Retinal pigment epithelial cell (primary cell): ENCODE measurements at regions not wholly inside any gene's neighbourhood (a gene's known extent, or its start where the extent isn't known, plus 50 kb on each side); places are given as distances from the start of the nearest gene placed in this dataset.

Experiments
- DNase-seq: peaks from one replicate; pipeline ENCODE4 v3.0.0-alpha.2; 2010; ENCODE audit warnings: low read depth
- H3K4me3 ChIP-seq: 2 replicates; pipeline ENCODE4 v1.5.1; 2011; ENCODE audit warnings: mild to moderate bottlenecking, low read length, control low read depth, moderate library complexity
- TF ChIP-seq, protein P1 (sequence below): conservative IDR thresholded peaks from 2 replicates; pipeline ENCODE4 v1.5.1; 2011; ENCODE audit warnings: low read depth, low read length, control low read depth, inconsistent platforms

DNA sequence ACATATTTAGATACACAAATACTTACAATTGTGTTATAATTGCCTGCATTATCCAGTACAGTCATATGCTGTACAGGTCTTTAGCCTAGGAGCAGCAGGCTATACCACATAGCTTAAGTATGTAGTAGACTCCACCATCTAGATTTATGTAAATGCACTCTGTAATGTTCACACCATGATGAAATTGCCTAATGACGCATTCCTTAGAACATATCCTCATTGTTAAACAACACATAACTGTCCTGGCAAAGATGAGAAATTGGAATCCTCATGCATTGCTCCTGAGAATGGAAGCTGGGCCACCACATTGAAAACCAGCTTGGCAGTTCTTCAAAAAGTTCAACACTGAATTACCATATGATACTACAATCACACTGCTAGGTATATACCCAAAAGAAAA, 1002.8 kb upstream of the CELF2 start:
- TF ChIP-seq, protein P1, sequence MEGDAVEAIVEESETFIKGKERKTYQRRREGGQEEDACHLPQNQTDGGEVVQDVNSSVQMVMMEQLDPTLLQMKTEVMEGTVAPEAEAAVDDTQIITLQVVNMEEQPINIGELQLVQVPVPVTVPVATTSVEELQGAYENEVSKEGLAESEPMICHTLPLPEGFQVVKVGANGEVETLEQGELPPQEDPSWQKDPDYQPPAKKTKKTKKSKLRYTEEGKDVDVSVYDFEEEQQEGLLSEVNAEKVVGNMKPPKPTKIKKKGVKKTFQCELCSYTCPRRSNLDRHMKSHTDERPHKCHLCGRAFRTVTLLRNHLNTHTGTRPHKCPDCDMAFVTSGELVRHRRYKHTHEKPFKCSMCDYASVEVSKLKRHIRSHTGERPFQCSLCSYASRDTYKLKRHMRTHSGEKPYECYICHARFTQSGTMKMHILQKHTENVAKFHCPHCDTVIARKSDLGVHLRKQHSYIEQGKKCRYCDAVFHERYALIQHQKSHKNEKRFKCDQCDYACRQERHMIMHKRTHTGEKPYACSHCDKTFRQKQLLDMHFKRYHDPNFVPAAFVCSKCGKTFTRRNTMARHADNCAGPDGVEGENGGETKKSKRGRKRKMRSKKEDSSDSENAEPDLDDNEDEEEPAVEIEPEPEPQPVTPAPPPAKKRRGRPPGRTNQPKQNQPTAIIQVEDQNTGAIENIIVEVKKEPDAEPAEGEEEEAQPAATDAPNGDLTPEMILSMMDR: no peak

DNA sequence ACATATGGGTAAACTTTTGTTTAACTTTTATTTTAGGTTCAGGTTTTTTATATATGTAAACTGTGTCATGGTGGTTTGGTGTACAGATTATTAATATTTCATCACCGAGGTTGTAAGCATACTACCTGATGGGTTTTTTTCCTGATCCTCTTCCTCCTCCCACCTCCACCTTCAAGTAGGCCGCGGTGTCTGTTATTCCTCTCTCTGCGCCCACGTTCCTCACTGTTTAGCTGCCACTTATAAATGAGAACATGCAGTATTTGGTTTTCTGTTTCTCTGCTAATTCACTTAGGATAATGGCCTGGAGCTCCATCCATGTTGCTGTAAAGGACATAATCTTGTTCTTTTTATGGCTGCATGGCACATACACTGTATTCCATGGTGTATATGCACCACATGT, 1000.0 kb upstream of the CELF2 start:
- no peak for DNase-seq
- TF ChIP-seq, protein P1: no peak
- no peak overlapping the region for H3K4me3 ChIP-seq

More for the DNA sequence above, 1002.8 kb upstream of the CELF2 start:
- H3K4me3 ChIP-seq: no peak overlapping the region
- no peak for DNase-seq

DNA sequence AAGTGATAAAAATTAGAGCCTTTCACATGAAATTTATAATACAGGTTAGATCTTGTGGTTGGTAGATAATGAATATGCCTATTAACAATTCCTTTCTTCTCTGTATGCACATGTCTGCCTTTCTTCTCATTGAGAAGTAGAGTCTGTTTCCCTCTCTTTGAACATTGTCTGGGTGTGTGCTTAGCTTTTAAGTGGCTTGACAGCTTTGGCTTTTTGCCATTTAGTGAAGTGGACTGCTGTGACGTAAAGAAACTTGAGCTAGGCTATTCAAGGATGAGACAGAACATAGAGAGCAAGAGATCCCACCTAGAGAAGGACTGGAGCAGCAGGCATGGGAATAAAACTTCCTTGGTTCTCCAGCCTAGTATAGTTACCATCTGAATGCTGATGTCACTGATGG, 996.7 kb upstream of the CELF2 start:
- no peak for DNase-seq
- TF ChIP-seq, protein P1: no peak
- no peak overlapping the region for H3K4me3 ChIP-seq

DNA sequence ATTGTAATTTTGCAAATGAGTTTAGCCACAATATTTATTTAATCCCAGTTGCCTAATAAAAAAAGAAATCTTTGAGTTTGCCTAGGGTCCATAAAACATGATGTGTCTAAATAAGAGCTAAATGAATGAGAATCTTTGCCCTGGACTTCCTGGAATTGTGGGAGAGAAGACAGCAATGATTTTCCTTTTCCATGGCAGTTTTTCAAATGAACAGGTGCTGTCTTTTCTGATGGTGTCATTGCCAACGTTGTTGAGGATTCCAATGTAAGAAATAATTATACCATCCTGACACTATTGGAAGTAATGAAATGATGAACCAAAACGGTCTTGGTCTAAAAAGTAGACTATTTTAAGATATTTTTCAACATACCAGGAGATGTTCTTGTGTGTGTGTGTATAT, 984.7 kb upstream of the CELF2 start:
- DNase-seq: no peak
- H3K4me3 ChIP-seq: no peak overlapping the region
- TF ChIP-seq, protein P1: no peak

DNA sequence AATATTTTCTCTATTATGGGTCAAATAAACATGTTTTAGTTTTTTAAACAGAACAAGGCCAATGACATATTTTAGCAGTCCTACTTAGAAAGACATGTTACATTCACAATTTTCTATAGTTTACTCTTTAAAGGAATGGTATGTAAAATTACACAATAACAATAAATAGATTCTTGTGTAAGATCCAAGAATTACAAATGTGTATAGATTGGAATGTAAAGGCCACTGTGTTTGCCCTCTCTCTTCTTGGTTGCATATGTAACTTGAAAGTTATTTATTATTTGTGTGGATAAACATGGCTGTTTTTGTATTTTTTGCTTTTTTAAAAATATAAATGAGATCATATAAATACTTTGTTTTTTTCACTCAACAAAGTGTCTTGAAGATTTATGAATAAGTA, 979.3 kb upstream of the CELF2 start:
- DNase-seq: no peak
- TF ChIP-seq, protein P1: no peak

DNA sequence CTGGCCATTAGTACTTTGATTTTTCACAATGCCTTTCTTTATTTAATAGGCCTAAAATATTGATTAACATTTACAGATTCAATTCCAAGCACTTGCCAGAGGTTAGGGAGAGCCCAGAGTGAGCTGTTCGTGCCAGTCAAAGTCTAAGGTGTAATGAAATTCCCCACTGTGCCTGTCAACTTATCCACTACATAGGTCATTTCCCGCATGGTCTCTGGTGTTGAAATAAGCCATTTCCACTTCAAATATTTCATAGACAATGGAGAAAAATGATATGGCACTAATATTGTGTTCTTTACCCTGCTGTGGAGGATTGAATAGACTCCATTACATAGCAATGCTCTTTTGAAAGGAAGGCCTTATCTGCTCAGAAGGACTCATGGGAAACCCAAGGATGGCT, 978.1 kb upstream of the CELF2 start:
- DNase-seq: no peak
- TF ChIP-seq, protein P1: no peak
- H3K4me3 ChIP-seq: no peak overlapping the region

More for the DNA sequence above, 979.3 kb upstream of the CELF2 start:
- H3K4me3 ChIP-seq: no peak overlapping the region

DNA sequence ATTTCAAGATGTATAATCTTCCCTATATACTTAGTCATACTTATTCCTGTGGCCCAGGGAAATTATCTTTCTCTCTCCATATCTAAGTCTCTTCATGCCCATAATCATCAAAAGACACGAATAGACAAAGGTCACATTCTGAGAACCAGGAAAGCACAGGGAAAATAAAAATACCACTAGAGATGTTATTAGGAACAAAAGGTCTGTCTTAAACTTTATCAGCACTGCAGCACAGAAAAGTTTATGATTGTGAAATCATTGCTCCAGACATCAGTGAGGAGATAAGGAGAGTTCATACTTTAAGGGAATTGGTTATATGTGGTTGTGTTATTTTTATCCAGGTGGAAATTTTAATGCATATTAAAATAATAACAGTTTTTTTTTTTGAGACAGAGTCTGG, 974.6 kb upstream of the CELF2 start:
- TF ChIP-seq, protein P1: no peak
- H3K4me3 ChIP-seq: no peak overlapping the region
- no peak for DNase-seq
